ENCODE measurements at regions not wholly inside any gene's neighbourhood (a gene's known extent, or its start where the extent isn't known, plus 50 kb on each side); places are given as distances from the start of the nearest gene placed in this dataset.

- no peak overlapping the region for H2AFZ ChIP-seq (ENCODE audit: low read depth, low read length)
Measured at GRCh38 chr6:106731843-106732160, 102.4 kb downstream of the QRSL1 start.

GRCh38 chr6:106731144-106731842 is 101.9 kb downstream of the QRSL1 start:
- Histone ChIP-seq H3K9ac (ENCODE audit: low read length) (no peak overlapping the region), H3K4me3 (ENCODE audit: low read length) (no peak overlapping the region), H4K20me1 (ENCODE audit: insufficient read depth) (no peaks in the 10 kb centered on the region), H3K4me2 (ENCODE audit: low read length) (no peak overlapping the region), H3K79me2 (replicated peaks; ENCODE audit: insufficient read depth, low read length) (no peaks in the 10 kb centered on the region), H3K9me3 (ENCODE audit: low read length) (no peaks in the 10 kb centered on the region), H2AFZ (ENCODE audit: low read depth, low read length) (no peak overlapping the region), H3K9me2 (ENCODE audit: insufficient read depth, low read length) (no peaks in the 10 kb centered on the region), H3K27me3 (ENCODE audit: insufficient read depth, low read depth, low read length) (no peaks in the 10 kb centered on the region), H3K36me3 (ENCODE audit: insufficient read depth, low read length) (no peaks in the 10 kb centered on the region), H3K27ac (ENCODE audit: low read length) (no peak overlapping the region), H3F3A (ENCODE audit: insufficient read depth, low read length, poor library complexity, severe bottlenecking) (no peaks in the 10 kb centered on the region)
- TF ChIP-seq REST (IDR thresholded peaks at IDR 0.05; ENCODE audit: borderline replicate concordance), result no peak
- TF ChIP-seq TAF1 (IDR thresholded peaks at IDR 0.05; ENCODE audit: low read depth), result no peak
- TF ChIP-seq EZH2 (IDR thresholded peaks at IDR 0.05; ENCODE audit: borderline replicate concordance, insufficient read depth, low read length, poor library complexity, severe bottlenecking), result no peak
- no peak for TF ChIP-seq RAD21 (conservative IDR thresholded peaks at IDR 0.05)
- no peak for TF ChIP-seq EP300 (conservative IDR thresholded peaks at IDR 0.05; ENCODE audit: poor library complexity, severe bottlenecking)
- no peak for TF ChIP-seq POLR2AphosphoS5 (IDR thresholded peaks at IDR 0.05)
- TF ChIP-seq SMC3 (conservative IDR thresholded peaks at IDR 0.05; ENCODE audit: poor library complexity), result no peak
- no peak for TF ChIP-seq MXI1 (conservative IDR thresholded peaks at IDR 0.05; ENCODE audit: poor library complexity, severe bottlenecking)
- no peak for TF ChIP-seq CTCF (IDR thresholded peaks at IDR 0.05; ENCODE audit: poor library complexity, severe bottlenecking)

More at GRCh38 chr6:106731843-106732160, 102.4 kb downstream of the QRSL1 start:
- Histone ChIP-seq H3F3A (ENCODE audit: insufficient read depth, low read length, poor library complexity, severe bottlenecking) (no peaks in the 10 kb centered on the region), H3K27ac (ENCODE audit: low read length) (no peak overlapping the region), H3K4me2 (ENCODE audit: low read length) (no peak overlapping the region), H3K27me3 (ENCODE audit: insufficient read depth, low read depth, low read length) (no peaks in the 10 kb centered on the region), H3K36me3 (ENCODE audit: insufficient read depth, low read length) (no peaks in the 10 kb centered on the region), H3K9me3 (ENCODE audit: low read length) (no peaks in the 10 kb centered on the region), H3K79me2 (replicated peaks; ENCODE audit: insufficient read depth, low read length) (no peaks in the 10 kb centered on the region), H4K20me1 (ENCODE audit: insufficient read depth) (no peaks in the 10 kb centered on the region), H3K9ac (ENCODE audit: low read length) (no peak overlapping the region), H3K9me2 (ENCODE audit: insufficient read depth, low read length) (no peaks in the 10 kb centered on the region), H3K4me3 (ENCODE audit: low read length) (no peak overlapping the region)
- TF ChIP-seq EZH2 (IDR thresholded peaks at IDR 0.05; ENCODE audit: borderline replicate concordance, insufficient read depth, low read length, poor library complexity, severe bottlenecking) (no peak), POLR2AphosphoS5 (IDR thresholded peaks at IDR 0.05) (no peak), MXI1 (conservative IDR thresholded peaks at IDR 0.05; ENCODE audit: poor library complexity, severe bottlenecking) (no peak)

Data from neural cell (in vitro differentiated cells).